ENCODE measurements at regions not wholly inside any gene's neighbourhood (a gene's known extent, or its start where the extent isn't known, plus 50 kb on each side); places are given as distances from the start of the nearest gene placed in this dataset.

GRCh38 chr6:761997-762396 lies 69.1 kb upstream of the EXOC2 start:
- TF ChIP-seq CTCF (IDR thresholded peaks at IDR 0.05): no peak
- no peak for TF ChIP-seq POLR2A (IDR thresholded peaks at IDR 0.05)

Data from ovary (tissue), 3 donors.